ENCODE measurements at regions not wholly inside any gene's neighbourhood (a gene's known extent, or its start where the extent isn't known, plus 50 kb on each side); places are given as distances from the start of the nearest gene placed in this dataset.
A peak's percentile ranks its signal among the peaks of the same experiment; 100 is the strongest.
"Not testable (repeated sequence)": the region's sequence is repeated elsewhere in the genome, so short reads cannot be mapped to it uniquely, and the experiment has no call there.

DNA sequence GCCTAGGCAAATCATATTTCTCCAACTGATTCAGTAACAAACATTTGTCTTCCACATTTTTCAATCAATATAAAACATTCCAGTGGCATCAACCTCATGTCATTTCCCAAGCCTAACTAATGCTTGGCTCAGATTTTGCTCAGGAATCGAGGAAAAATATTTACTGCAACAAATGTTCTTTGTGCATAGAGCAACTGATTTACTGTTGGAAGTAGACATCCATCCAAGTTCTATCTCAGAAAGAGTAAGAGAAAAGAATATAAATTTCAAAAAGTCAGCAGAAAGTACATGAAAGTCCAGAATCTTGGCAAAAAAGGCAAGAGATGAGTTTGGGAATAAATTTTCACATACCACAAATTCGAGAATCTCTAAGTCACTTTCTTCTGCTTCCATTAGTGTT is 2245.0 kb upstream of the RAG2 start:
- no peak for DNase-seq

DNA sequence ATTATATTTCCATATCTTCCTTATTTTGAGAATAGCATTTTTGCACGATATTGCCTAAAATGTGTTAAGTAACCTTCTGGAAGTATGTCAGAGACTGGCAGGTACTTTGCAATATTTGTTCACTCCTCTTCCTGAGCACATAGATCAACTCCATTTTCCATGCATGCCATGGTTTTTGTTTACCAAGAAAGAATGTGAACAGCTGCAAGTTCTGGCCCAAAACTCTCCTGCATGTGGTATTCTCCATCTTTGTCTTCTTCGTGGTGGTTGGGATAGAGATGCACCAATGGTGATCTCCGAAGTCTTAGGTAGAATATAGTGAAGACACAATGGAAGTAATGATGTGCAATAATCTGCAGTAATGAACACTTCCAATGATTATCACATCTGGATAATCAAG is 2241.0 kb upstream of the RAG2 start:
- DNase-seq = no peak

DNA sequence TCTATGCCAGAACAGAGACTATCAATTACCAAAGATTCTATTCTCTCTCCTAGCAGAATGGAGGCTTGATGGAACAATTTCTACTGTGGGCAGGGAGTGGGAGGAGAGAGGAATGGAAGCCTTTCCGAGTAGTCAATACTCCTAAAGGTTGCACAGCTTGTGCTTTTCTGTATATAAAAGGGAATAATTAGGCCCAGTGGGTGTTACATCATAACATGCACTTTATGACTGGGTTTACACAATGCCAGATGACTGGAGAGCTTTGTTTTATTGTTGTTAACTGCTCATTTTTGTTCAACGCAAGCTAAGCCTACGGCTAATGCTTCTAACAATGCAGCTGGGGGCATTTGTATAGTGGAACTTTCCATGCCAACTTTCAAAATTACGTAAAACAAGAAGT is 2237.9 kb upstream of the RAG2 start:
- DNase-seq = no peak

DNA sequence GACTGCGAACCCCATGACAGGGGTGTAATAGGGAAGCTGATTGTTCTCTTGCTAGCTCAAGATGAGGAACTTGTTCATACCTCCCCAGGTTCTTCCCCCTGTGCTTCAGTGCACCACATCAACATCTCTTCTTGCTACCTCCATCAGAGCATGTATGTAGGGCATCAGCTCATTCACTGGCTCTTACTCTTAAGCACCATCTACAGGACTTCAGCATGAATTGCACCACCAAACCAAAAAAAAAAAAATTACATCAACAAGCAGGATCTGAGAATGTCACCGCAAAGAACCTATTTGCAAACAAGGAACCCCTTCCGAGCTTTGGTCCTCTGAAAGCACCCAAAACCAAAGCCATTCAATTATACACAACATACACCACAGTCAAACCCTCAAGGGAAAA is 2226.5 kb upstream of the RAG2 start:
- DNase-seq = no peak

DNA sequence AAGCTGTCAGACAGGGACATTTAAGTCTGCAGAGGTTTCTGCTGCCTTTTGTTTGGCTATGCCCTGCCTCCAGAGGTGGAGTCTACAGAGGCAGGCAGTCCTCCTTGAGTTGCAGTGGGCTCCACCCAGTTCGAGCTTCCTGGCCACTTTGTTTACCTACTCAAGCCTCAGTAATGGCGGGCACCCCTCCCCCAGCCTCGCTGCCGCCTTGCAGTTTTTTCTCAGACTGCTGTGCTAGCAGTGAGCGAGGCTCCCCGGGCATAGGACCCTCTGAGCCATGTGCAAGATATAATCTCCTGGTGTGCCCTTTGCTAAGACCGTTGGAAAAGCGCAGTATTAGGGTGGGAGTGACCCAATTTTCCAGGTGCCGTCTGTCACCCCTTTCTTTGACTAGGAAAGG is 2223.8 kb upstream of the RAG2 start:
- DNase-seq = not testable (repeated sequence)

DNA sequence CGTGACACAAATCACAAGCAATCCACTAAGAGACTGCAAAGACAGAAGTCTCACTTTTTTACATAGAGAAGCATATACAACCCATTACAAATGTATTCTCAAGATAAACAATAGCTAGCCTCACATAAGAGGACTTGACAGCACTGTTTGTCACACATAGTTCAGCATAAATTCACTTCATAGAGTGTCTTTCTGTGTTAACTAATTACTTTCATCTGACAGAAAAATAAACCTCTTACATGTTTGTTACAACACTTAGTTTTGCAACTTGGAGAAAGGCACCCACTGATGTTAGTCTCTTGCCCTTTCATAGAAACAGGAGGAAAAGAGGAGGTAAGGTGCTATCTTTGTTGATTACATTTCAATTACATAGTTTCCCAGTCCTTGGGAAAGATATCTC is 2221.9 kb upstream of the RAG2 start:
- DNase-seq = no peak

DNA sequence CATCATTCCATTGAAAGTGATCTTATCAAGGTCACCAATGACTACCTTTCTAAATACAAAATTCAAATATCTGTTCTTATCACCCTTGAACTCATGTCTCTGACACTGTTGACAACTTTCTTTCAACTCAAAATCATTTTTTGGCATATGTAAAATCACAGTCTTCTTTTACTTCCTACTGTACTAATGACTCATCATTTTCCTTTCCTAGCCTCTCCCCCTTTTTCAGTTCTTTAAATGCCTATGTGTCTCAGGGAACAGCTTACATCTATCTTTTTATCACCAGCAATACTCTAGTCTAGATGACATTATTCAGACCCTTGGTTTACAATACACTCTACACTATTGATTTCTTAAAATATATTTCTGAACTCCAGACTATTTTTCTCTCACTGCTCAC is 2220.7 kb upstream of the RAG2 start:
- DNase-seq = no peak

DNA sequence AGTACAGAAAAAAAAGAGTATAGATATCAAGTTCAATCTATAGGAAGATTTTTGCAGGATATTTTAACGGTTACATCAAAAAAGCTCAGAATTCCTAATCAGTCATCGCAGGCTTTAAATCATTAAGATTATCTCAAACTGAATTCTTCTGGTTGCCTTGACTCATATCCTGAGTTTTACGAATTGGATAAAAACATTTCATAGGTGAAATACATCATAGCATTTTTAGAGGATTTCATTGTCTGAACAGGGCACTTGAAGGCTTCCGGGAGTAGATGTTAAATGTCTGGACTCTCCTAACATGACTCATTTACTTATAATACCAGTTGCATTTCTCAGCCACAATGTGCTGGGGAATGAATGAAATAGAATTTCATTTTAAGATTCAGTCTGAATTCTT is 2216.6 kb upstream of the RAG2 start:
- no peak for DNase-seq

DNA sequence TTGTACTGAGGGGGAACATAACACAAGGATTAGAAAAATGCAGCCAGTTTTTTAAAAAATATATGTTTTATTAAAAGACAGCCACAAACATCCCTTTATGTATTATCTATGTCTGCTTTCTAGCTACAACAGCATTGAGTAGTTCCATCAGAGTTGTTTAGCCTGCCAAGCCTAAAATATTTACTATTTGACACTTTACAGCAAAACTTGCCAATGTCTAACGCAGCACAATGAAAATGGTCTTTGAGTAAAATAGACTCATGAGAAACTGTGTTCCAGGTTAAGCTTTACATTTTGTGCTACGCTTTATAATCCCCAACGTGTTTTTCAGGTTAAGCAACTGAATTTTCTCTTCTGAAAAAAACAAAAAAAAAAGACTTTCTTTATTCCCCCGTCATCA is 2211.5 kb upstream of the RAG2 start:
- DNase-seq = no peak

DNA sequence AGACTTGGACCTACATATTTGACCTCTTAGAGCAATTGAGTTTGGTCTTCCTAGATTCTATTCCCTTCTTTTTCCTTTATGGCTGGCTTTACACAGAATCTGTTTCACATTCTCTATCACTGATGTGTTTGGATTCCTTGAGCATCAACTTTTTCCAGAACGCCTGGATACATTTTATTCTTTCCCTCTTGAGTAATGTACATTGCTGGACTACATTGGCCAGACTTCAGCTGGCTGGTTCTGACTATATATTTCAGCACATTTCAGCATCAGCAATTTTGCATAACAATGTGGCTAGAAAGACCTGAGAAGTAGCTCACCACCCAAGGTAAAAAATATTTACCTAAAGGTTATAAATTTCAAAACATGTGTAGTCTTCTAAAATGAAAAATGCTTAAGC is 2198.2 kb upstream of the RAG2 start:
- DNase-seq = no peak

DNA sequence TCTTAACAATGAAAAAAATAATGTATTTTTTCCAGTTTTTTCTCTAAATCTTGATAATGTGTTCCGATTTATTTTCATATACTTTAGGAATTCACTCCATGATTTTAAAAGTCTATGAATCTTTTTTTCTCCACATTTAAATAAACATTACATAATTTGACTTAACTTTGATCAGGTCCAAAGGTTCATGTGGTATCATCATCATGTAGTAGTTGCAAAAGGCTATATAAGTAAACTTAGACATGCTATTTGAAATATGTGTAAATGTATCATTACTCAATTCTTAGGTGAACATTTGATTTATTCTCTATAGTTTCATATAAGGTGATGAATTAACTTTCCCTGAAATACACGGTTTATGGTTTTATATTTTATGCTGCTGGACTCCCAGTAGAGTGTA is 2197.0 kb upstream of the RAG2 start:
- no peak for DNase-seq

DNA sequence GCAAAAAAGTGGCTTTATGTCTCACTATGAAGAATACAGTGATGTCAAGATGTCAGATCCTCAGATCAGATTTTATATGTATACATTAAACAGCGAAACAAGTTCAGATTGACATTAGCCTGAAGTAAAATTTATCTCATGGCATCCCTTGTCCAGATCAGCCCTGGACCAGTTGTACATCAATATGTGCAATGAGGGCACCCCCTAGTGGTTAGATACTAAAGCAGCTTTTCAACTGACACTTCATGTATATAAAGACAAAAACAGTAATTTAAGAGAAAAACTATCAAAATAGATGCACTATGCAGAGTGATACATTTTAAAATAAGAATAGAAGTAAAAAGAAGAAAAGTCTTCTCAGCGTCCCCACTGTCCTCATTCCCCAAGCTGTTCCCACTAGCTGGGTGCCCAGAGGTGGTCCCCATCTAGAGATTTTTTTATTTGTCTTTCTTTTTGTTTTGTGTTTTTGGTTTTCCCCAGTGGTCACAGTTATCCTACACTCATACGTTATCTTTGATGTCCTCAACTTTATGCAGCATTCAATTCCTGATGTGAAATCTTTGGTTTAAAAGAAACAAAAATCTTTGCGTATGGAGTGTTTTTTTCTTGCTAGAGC is 2193.4 kb upstream of the RAG2 start:
- peak; percentile 25 for DNase-seq

DNA sequence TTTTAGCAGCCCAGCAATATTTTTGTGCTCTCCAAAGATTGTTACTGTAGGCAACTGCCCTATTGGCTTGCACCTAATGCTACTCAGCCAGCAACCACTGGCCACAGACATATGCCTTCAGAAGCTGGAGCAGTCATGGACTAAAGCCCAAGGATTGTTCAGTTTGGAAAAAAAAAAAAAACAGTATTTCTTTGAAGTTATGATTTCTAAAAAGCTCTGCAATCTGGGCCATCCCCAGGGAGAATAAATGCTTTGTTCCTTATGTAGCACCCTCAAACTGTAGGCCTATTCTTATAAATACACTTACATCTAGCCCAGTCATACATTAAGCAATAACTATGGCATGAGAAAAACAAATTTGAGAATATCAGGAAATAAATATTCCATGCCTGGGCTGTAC is 2190.5 kb upstream of the RAG2 start:
- no peak for DNase-seq

DNA sequence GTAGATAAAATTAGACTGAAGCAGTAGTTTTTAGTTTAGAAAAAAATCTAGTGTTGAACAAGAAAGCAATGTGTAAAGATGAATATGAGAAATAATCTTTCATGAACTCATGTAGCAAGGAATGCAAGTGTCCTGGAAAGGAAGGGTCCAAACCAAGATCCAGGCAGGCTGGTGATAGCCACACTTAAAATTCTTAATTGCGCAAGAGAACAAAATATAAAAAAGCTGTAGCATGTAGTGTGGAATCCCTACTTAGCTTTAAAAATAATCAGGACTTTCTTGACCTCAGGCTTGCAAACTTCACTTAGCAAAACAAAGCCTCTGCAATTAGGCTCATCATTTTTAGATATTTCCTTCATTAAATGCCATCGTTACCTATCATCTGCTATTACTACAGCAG is 2186.1 kb upstream of the RAG2 start:
- DNase-seq = no peak

DNA sequence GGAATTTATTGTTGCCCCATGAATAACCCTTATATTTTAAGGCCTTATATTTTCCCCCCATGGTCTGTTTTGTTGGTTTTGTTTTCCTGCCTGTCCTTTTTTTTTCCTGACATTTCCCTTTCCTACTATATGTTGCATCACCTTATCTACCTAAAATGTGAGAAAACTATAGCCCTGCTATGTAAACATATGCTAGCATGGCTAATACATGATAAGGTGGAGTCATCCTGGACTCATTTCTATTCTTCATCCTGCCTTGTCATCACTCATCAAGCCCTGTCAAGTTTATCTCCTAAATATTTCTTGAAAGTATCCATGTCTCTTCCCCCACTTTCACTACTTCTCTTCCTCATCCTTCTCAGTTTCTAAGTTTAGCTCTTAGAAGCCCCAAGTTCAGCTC is 2168.8 kb upstream of the RAG2 start:
- no peak for DNase-seq

DNA sequence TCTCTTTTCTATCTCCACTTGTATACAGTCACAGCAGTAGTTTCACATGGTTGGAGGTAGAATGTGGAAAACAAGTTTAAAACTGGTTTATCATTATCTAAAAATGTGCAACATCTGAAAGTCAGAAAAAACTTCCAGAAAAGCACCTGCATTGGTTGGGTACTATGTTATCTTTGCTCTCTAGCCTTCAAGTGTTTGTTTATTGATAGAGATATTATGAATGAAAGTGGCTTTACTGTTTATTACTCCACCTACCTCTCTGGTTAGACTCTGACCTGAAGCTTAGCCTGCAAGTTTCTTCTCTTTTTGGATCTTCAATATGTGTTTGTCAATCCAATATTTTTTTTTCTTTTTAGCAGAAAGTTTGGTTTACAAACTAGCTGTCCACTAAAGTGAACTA is 2161.4 kb upstream of the RAG2 start:
- no peak for DNase-seq

DNA sequence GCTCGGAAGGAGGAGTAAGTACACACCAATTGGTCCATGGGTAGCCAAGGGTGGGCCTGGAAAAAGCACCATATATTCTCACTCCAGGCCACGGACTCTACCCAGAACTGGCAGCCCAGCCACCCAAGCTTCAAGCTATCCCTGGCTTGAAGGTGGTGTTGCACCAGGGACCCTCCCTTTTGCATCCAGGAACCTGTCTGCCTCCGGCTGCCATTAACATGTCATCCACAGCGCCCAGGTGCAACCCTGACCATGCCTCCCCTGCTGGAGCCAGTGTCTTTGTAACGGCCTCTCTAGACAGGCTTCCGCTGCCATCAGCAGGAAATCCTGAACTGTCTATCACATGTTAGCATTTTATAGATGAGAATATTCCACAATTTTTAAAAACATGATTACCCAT is 2158.5 kb upstream of the RAG2 start:
- DNase-seq = no peak

DNA sequence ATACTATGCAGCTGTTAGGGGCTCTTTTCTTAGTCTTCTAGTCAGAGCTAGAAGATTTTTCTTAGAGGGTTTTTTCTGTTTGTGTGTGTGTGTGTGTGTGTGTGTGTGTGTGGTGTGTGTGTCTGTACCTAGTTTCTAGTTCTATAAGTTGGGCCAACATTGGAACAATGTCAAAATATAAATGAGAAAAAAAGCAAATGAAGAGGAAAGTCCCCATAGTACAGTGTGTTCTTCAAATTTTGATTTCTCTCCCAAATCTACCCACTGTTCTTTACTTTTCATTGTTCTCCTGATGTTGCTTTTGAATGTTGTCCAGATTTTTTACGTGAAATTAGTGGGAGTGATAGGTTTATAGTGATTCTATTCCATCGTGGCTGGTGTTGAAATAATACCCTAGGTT is 2153.4 kb upstream of the RAG2 start:
- no peak for DNase-seq

DNA sequence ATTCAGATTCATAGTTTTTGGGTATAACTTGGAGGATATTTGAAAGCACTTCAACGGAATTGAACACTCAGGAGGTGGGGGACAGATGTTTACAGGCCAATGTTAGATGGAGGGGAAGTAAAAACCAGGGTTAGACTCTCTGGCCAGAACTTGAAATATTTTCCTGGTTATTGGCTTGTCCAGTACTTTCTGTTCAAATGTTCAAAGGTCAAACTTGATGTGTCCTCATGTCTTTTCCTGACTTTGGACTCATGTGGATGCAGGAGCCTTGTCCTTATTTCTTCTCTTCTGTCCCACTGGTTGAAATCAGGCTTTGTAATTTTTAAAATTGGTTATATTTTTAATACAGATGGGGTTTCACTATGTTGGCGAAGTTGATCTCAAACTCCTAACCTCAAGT is 2148.5 kb upstream of the RAG2 start:
- DNase-seq = not testable (repeated sequence)

DNA sequence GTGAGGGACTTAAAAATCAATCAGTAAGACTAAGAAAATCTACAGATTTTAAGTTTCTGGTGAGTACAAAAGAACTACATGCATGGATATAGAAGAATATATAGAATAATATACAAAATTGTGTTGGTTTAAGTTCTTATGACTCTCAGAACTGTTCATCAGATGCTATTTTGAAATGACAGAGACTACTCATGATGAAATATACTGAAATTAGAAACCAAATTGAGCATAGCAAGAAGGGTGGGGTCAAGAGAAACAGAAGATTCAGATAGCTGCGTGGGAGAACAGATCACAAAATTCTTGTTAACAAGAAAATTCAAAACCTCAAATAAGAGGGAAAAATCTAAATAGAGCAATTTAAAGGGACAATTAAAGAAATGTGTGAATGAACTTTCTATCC is 2125.3 kb upstream of the RAG2 start:
- no peak for DNase-seq

DNA sequence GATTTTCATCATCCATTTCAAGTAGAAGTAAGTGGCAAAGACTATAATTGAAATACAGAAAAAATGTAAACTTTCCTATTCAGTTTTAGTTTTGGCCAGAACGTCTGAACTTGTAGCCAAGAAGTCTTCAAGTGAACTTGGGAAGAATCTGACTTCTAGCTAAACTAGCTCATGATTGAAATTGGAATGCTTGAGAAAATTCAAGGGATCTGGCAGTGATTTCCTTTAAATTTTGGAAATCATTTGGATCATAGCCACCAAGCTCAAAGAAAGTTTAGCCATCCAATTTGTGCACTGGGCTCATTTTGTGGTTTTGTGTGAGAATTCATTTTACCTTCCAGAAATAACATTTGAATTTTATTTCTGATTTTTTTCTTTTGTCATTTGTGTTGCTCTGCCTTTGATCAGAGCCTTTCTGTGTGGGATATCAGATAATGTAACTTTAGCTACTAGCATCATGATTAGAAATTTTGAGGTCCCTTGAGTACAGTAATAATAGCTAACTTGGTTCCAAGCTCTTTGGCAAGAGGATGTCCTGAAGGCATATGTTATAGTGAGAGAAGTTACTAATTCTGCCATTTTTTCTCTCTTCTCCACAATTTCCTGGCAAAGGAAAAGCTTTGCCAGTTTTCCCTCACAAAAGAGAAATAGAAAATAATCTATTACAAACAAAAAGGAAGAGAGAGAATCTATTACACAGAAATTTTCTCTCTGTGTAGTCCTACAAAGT is 2123.7 kb upstream of the RAG2 start:
- no peak for DNase-seq

DNA sequence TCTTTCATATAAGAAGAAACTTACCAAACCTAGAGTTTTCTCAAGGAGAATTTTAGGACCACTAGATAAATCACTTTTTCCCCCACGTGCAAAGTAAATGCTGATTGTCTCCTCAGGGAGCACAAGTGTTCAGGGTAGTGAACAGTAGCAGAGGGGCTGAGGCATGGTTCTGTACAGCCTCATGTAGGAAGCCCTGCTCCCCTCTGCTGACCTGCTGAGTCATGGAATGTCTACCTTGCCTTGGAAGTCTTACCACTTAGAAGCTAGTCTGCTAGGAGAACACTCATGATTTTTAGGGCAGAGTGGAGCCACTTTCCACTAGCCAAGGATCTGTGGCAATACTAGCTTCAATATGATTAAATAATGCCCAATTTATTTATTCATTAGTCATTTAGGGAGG is 2120.6 kb upstream of the RAG2 start:
- no peak for DNase-seq

DNA sequence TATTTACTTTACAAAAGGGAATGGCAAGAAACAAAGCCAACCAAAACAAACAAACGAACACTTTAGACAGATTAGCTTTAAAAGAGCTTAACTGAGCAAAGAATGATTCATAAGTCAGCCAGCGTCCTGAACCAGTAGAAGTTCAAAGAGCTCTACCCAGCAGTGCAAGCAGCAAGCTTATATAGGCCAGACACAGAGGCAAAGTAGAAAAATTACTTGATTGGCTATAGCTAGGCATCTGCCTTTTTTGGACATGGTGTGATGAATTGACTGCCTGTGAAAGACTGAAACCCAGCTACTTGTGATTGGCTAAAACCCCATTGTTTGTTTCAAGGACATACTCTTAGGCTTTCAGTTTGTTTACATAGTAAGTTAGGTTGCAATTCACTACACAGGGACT is 2120.0 kb upstream of the RAG2 start:
- DNase-seq = no peak

DNA sequence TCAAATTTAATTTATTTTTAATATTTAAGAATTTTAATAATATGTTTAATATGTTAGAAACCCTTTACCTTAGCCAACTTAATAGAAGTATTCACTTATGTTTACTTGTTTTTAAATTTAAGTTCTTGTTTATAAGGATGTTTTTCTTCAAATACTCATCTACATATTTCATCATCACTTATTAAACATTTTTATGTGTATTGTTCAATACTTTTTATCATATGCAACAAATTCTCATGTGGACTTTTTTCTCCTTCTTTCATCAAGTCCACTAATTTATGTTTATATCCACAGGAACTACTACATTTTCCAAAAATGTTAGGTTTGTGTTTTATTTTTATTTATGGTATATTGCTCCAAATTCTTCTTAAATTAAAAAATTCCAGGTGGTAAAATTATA is 2113.1 kb upstream of the RAG2 start:
- no peak for DNase-seq

DNA sequence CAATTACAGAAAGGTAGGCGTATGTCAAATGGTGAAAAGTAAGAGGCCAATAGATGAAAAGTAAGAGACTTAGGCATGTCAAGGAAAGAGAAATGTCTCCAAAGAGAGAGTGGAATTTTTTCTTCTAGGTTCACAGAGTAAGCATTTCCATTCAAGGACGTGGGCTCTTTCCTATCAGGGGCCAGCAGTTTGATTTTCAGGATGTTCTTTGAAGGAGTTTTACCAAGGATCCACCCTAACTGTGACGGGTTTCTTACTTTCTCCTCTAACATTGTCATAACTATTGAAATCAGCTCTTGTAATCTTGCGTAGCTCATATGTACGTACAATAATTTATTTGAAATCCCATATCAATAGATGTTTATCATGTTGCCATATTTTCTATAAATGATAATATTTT is 2112.2 kb upstream of the RAG2 start:
- no peak for DNase-seq

Data from NCI-H1092 (cell line).